ENCODE measurements at regions not wholly inside any gene's neighbourhood (a gene's known extent, or its start where the extent isn't known, plus 50 kb on each side); places are given as distances from the start of the nearest gene placed in this dataset.

DNA sequence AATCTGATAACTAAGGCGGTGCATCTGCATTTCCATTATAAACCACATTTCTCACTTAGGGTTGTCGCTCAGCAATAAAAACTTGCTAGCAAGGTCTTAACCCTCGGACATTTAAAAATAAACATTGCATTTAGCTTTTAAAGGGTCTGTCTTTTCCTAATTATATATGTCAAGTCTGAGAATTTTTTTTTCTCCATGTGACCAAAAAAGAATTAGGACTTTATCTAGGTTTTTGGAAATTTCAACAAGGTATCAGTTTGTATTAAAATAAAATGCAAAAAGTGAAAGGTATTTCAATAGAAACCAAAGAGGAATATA lies 198.1 kb downstream of the FOXA2 start:
- TF ChIP-seq POLR2AphosphoS5 (IDR thresholded peaks at IDR 0.05; ENCODE audit: low read depth, low read length) (no peak), SPI1 (IDR thresholded peaks at IDR 0.05; ENCODE audit: low read depth, low read length) (no peak)
